GM23248 (cell line): ENCODE measurements at regions not wholly inside any gene's neighbourhood (a gene's known extent, or its start where the extent isn't known, plus 50 kb on each side); places are given as distances from the start of the nearest gene placed in this dataset.

Experiments
- DNase-seq: peaks from one replicate; pipeline ENCODE4 v3.0.0-alpha.2; 2015
- H2AFZ ChIP-seq: fragments of 200-600 bp; sonication (generic); 2 replicates; pipeline ENCODE4 v1.6.1; 2016; ENCODE audit warnings: antibody characterized with exemption
- H3F3A ChIP-seq: fragments of 200-600 bp; sonication (generic); 2 replicates; pipeline ENCODE4 v1.6.1; 2016; ENCODE audit warnings: mild to moderate bottlenecking, antibody characterized with exemption, mixed run types; ENCODE audit not compliant: insufficient read depth
- H3K27ac ChIP-seq: fragments of 200-600 bp; sonication (generic); 2 replicates; pipeline ENCODE4 v1.5.1; 2016; ENCODE audit warnings: mild to moderate bottlenecking
- H3K27me3 ChIP-seq: fragments of 200-600 bp; sonication (generic); replicated peaks from 2 replicates; pipeline ENCODE4 v1.6.1; 2016; ENCODE audit warnings: mild to moderate bottlenecking; ENCODE audit not compliant: insufficient read depth
- H3K36me3 ChIP-seq: fragments of 200-600 bp; sonication (generic); 2 replicates; pipeline ENCODE4 v1.6.1; 2016; ENCODE audit warnings: low read depth, mild to moderate bottlenecking
- H3K4me1 ChIP-seq: fragments of 200-600 bp; sonication (generic); 2 replicates; pipeline ENCODE4 v1.6.1; 2016; ENCODE audit warnings: mild to moderate bottlenecking; ENCODE audit not compliant: insufficient read depth
- H3K4me2 ChIP-seq: fragments of 200-600 bp; sonication (generic); one replicate; pipeline ENCODE4 v1.6.1; 2016; ENCODE audit warnings: mild to moderate bottlenecking; ENCODE audit not compliant: unreplicated experiment
- H3K4me3 ChIP-seq: fragments of 200-600 bp; sonication (generic); 2 replicates; pipeline ENCODE4 v1.5.1; 2016; ENCODE audit warnings: mild to moderate bottlenecking
- H3K79me2 ChIP-seq: fragments of 200-600 bp; sonication (generic); 2 replicates; pipeline ENCODE4 v1.6.1; 2016; ENCODE audit warnings: mild to moderate bottlenecking; ENCODE audit not compliant: insufficient read depth
- H3K9ac ChIP-seq: fragments of 200-600 bp; sonication (generic); 2 replicates; pipeline ENCODE4 v1.6.1; 2016; ENCODE audit warnings: mild to moderate bottlenecking
- H3K9me2 ChIP-seq: fragments of 200-600 bp; sonication (generic); 2 replicates; pipeline ENCODE4 v1.6.1; 2016; ENCODE audit warnings: mixed run types, mild to moderate bottlenecking, moderate library complexity; ENCODE audit not compliant: insufficient read depth
- H3K9me3 ChIP-seq: fragments of 200-600 bp; sonication (generic); one replicate; pipeline ENCODE4 v1.6.1; 2017; ENCODE audit warnings: low read depth
- H4K20me1 ChIP-seq: fragments of 200-600 bp; sonication (generic); 2 replicates; pipeline ENCODE4 v1.6.0; 2016; ENCODE audit not compliant: insufficient read depth
- EZH2 ChIP-seq: fragments of 200-600 bp; sonication (generic); IDR thresholded peaks from 2 replicates; pipeline ENCODE4 v1.6.1; 2018; ENCODE audit warnings: antibody characterized with exemption, mild to moderate bottlenecking; ENCODE audit not compliant: insufficient read depth, poor library complexity, severe bottlenecking
- EZH2phosphoT487 ChIP-seq: fragments of 200-600 bp; sonication (generic); IDR thresholded peaks from 2 replicates; pipeline ENCODE4 v1.6.1; 2018; ENCODE audit warnings: antibody characterized with exemption, moderate library complexity, mild to moderate bottlenecking, low read depth; ENCODE audit not compliant: insufficient read depth
- WGBS, 2 experiments: methylation state at CpG; one replicate each; pipeline ENCODE4 v1.1.6; 2015 to 2017; ENCODE audit warnings: low lambda C conversion rate in 2 of 2, low coverage in 1 of 2; ENCODE audit errors: missing lambda C conversion rate in 2 of 2; 5-methylcytosine and 5-hydroxymethylcytosine counted together
- in situ Hi-C: fragments of 300-500 bp; cut with MboI; formaldehyde crosslinking; loops from 2 replicates; pipeline ENCODE4 v1.15.0; 2020

DNA sequence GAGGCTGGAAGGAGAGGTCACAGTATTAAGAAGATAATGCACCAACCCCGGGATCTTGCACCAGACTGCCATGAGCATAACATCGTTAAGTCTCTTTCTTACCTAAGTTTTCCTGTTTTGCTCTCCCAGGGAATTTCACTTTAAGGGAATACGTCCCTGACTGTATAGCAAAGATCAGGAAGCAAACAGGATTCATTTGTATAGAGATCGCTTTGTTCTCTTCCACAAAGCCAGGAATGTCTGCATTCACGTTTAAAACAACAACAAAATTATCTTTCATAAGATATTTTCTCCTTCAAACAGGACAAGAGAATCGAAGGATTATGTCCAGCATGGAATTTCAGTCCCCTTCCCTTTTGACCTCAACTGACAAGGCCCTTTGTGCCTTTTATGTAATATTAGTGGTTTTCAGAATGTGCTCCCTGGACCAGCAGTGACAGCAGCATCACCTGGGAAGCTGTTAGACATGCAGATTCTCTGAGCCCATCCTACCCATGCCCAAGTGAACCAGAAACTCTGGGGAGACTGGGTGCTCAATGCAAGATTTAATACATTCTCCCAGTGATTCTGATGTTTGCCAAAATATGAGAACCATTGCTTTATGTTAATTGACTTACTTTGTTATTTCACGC lies 286.3 kb downstream of the FGFR2 start:
- TF ChIP-seq EZH2phosphoT487 (no peak), EZH2 (no peak)
- H4K20me1 ChIP-seq: no peaks in the 10 kb centered on the region
- H3K4me3 ChIP-seq: no peak overlapping the region
- no peak overlapping the region for H3K4me2 ChIP-seq
- WGBS, 2 experiments: 34 to 37% methylated on average over 7 of the region's 7 CpGs
- H3K27ac ChIP-seq: no peak overlapping the region
- no peaks in the 10 kb centered on the region for H3F3A ChIP-seq
- no peaks in the 10 kb centered on the region for H3K79me2 ChIP-seq
- no peak overlapping the region for H3K9ac ChIP-seq
- in situ Hi-C loops: no loop called here
- no peaks in the 10 kb centered on the region for H3K9me3 ChIP-seq
- no peaks in the 10 kb centered on the region for H3K27me3 ChIP-seq
- no peak overlapping the region for H2AFZ ChIP-seq
- no peaks in the 10 kb centered on the region for H3K36me3 ChIP-seq
- DNase-seq: no peak
- no peaks in the 10 kb centered on the region for H3K9me2 ChIP-seq
- no peaks in the 10 kb centered on the region for H3K4me1 ChIP-seq

DNA sequence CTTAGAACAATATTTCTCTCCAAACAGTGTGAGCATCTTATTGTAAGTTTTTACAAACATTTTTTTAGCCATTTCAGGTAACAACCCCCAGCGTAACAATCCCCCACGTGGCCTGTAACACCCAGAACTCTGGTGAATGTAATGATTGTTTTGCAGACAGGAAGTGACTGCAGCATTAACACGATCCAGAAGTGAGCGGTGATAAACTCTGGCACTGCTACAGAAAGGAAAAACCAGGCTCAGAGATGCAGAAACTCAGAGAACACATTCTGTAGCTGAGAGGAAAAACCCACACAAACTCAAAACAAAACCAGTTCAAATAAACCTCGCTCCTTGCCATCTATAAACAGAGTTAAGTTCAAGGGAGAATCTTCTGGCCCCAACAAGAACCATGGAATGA lies 285.7 kb downstream of the FGFR2 start:
- H3K27ac ChIP-seq: no peak overlapping the region
- H3F3A ChIP-seq: no peaks in the 10 kb centered on the region

GRCh38 chr10:121313119-121313875 lies 284.9 kb downstream of the FGFR2 start:
- Histone ChIP-seq H3K27me3 (no peaks in the 10 kb centered on the region), H4K20me1 (no peaks in the 10 kb centered on the region), H3K4me2 (no peak overlapping the region), H2AFZ (no peak overlapping the region), H3K9ac (no peak overlapping the region), H3K9me2 (no peaks in the 10 kb centered on the region), H3F3A (no peaks in the 10 kb centered on the region), H3K9me3 (no peaks in the 10 kb centered on the region), H3K4me3 (no peak overlapping the region), H3K4me1 (no peaks in the 10 kb centered on the region), H3K79me2 (no peaks in the 10 kb centered on the region), H3K27ac (no peak overlapping the region), H3K36me3 (no peaks in the 10 kb centered on the region)
- 42 to 44% methylated on average over 17 of the region's 17 CpGs for WGBS, 2 experiments
- TF ChIP-seq EZH2phosphoT487 (no peak), EZH2 (no peak)
- in situ Hi-C loops: no loop called here
- DNase-seq: no peak

More for the DNA sequence above, 285.7 kb downstream of the FGFR2 start:
- Histone ChIP-seq H3K27me3 (no peaks in the 10 kb centered on the region), H3K4me2 (no peak overlapping the region), H3K79me2 (no peaks in the 10 kb centered on the region), H3K9ac (no peak overlapping the region), H4K20me1 (no peaks in the 10 kb centered on the region), H3K9me2 (no peaks in the 10 kb centered on the region), H3K36me3 (no peaks in the 10 kb centered on the region), H3K4me1 (no peaks in the 10 kb centered on the region), H3K4me3 (no peak overlapping the region), H2AFZ (no peak overlapping the region), H3K9me3 (no peaks in the 10 kb centered on the region)
- TF ChIP-seq EZH2phosphoT487 (no peak), EZH2 (no peak)
- DNase-seq: no peak
- in situ Hi-C loops: no loop called here
- WGBS, 2 experiments: 11 to 12% methylated on average over 5 of the region's 5 CpGs

- H4K20me1 ChIP-seq: no peaks in the 10 kb centered on the region
- 26 to 27% methylated on average over 3 of the region's 3 CpGs for WGBS, 2 experiments
- H3K4me1 ChIP-seq: no peaks in the 10 kb centered on the region
- no peaks in the 10 kb centered on the region for H3K36me3 ChIP-seq
- no peak overlapping the region for H2AFZ ChIP-seq
- no peak overlapping the region for H3K4me3 ChIP-seq
- H3K9ac ChIP-seq: no peak overlapping the region
- in situ Hi-C loops: no loop called here
- no peak overlapping the region for H3K4me2 ChIP-seq
- DNase-seq: no peak
- no peaks in the 10 kb centered on the region for H3K9me3 ChIP-seq
- TF ChIP-seq EZH2 (no peak), EZH2phosphoT487 (no peak)
- H3K9me2 ChIP-seq: no peaks in the 10 kb centered on the region
- H3K27ac ChIP-seq: no peak overlapping the region
- H3K79me2 ChIP-seq: no peaks in the 10 kb centered on the region
- no peaks in the 10 kb centered on the region for H3F3A ChIP-seq
- H3K27me3 ChIP-seq: no peaks in the 10 kb centered on the region
Measured at GRCh38 chr10:121316432-121316831, 281.8 kb downstream of the FGFR2 start.
